ENCODE measurements at regions not wholly inside any gene's neighbourhood (a gene's known extent, or its start where the extent isn't known, plus 50 kb on each side); places are given as distances from the start of the nearest gene placed in this dataset.

DNA sequence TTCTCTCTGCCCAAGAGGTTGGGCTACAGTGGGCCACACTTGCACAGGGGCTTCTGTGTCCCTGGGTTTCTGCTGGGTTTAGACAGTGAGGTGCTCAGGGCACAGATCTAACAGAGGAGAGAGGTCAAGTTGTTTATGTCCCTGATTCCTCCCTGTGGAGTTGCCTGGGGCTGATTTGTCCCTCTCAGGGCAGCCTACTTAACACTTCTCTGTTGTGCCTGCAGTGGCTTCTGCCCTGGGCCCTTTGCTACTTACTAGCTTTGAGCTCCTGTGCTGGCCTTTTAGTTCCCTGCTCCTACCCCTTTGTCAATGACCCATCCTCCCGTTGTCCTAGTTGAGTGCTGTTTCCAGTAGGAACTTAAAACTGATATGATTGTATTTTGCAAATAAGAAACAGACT lies 114.0 kb upstream of the RGMA start:
- H3K27me3 Mint-ChIP-seq (ENCODE audit: unreplicated experiment) = peaks cover 3% of the 10 kb centered on the region
- TF ChIP-seq, protein P1, sequence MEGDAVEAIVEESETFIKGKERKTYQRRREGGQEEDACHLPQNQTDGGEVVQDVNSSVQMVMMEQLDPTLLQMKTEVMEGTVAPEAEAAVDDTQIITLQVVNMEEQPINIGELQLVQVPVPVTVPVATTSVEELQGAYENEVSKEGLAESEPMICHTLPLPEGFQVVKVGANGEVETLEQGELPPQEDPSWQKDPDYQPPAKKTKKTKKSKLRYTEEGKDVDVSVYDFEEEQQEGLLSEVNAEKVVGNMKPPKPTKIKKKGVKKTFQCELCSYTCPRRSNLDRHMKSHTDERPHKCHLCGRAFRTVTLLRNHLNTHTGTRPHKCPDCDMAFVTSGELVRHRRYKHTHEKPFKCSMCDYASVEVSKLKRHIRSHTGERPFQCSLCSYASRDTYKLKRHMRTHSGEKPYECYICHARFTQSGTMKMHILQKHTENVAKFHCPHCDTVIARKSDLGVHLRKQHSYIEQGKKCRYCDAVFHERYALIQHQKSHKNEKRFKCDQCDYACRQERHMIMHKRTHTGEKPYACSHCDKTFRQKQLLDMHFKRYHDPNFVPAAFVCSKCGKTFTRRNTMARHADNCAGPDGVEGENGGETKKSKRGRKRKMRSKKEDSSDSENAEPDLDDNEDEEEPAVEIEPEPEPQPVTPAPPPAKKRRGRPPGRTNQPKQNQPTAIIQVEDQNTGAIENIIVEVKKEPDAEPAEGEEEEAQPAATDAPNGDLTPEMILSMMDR (IDR thresholded peaks at IDR 0.05; ENCODE audit: partially characterized antibody, unreplicated experiment) = no peak
- DNase-seq = no peak
- H3K4me3 Mint-ChIP-seq (ENCODE audit: unreplicated experiment) = no peak overlapping the region
- peaks cover 7% of the 10 kb centered on the region for H3K4me1 Mint-ChIP-seq (ENCODE audit: low read depth, unreplicated experiment)
- peaks cover 3% of the 10 kb centered on the region for H3K9me3 Mint-ChIP-seq (ENCODE audit: unreplicated experiment)
- H3K27ac Mint-ChIP-seq (ENCODE audit: unreplicated experiment) = no peak overlapping the region
- H3K36me3 Mint-ChIP-seq (ENCODE audit: unreplicated experiment) = peaks cover 5% of the 10 kb centered on the region

- peaks cover 3% of the 10 kb centered on the region for H3K9me3 Mint-ChIP-seq (ENCODE audit: unreplicated experiment)
- H3K27me3 Mint-ChIP-seq (ENCODE audit: unreplicated experiment) = peaks cover 3% of the 10 kb centered on the region
- TF ChIP-seq, protein P1 (IDR thresholded peaks at IDR 0.05; ENCODE audit: partially characterized antibody, unreplicated experiment) = no peak
- H3K27ac Mint-ChIP-seq (ENCODE audit: unreplicated experiment) = no peak overlapping the region
- no peak for DNase-seq
- peaks cover 5% of the 10 kb centered on the region for H3K36me3 Mint-ChIP-seq (ENCODE audit: unreplicated experiment)
- no peak overlapping the region for H3K4me3 Mint-ChIP-seq (ENCODE audit: unreplicated experiment)
- H3K4me1 Mint-ChIP-seq (ENCODE audit: low read depth, unreplicated experiment) = peaks cover 8% of the 10 kb centered on the region
These were observed 113.4 kb upstream of the RGMA start for GRCh38 chr15:93202405-93202804.

DNA sequence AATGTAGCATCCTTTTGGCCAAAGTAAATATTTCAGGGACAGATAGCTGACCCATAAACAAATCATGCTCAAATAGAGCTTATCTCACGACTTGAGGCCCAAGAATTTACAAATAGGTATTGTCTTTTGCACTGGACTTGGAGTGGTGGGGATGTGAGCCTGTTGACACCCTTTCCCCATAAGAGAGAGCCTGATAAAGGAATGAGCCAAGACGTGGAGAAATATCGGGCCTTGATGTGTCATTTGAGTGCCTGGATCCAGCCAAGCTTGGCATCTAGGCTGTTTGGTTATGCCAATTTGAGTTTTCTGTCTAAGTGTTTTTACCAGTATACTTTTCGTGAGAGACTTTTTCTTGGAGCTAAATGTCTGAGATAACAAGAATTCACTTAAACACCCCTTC lies 112.9 kb upstream of the RGMA start:
- Mint-ChIP-seq H3K9me3 (ENCODE audit: unreplicated experiment) (peaks cover 3% of the 10 kb centered on the region), H3K4me1 (ENCODE audit: low read depth, unreplicated experiment) (peaks cover 8% of the 10 kb centered on the region), H3K4me3 (ENCODE audit: unreplicated experiment) (no peak overlapping the region), H3K27ac (ENCODE audit: unreplicated experiment) (no peak overlapping the region), H3K27me3 (ENCODE audit: unreplicated experiment) (peaks cover 3% of the 10 kb centered on the region), H3K36me3 (ENCODE audit: unreplicated experiment) (peaks cover 5% of the 10 kb centered on the region)
- TF ChIP-seq, protein P1 (IDR thresholded peaks at IDR 0.05; ENCODE audit: partially characterized antibody, unreplicated experiment) = no peak
- DNase-seq = no peak

DNA sequence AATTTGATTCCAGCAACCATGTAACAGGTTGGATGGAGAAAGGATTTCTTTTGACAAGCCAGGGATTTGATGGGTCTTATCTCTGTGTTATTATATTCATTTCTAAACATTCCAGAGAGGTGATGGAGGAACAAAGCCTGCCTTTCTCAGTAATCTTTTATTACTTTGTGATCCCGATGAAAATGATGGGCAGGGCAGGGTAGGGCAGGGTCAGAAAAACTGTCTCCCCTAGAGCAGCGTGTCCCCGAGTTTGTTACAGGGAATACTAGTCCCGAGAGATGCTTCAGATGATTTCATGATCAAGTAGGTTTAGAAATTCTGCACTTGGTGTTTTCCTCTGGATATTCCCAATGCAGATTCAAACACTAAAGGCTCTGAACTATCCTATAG lies 111.8 kb upstream of the RGMA start:
- Mint-ChIP-seq H3K4me3 (ENCODE audit: unreplicated experiment) (no peak overlapping the region), H3K27me3 (ENCODE audit: unreplicated experiment) (peaks cover 3% of the 10 kb centered on the region), H3K27ac (ENCODE audit: unreplicated experiment) (no peak overlapping the region), H3K4me1 (ENCODE audit: low read depth, unreplicated experiment) (peaks cover 8% of the 10 kb centered on the region), H3K36me3 (ENCODE audit: unreplicated experiment) (peaks cover 4% of the 10 kb centered on the region), H3K9me3 (ENCODE audit: unreplicated experiment) (peaks cover 3% of the 10 kb centered on the region)
- TF ChIP-seq, protein P1 (IDR thresholded peaks at IDR 0.05; ENCODE audit: partially characterized antibody, unreplicated experiment) = no peak
- DNase-seq = no peak

DNA sequence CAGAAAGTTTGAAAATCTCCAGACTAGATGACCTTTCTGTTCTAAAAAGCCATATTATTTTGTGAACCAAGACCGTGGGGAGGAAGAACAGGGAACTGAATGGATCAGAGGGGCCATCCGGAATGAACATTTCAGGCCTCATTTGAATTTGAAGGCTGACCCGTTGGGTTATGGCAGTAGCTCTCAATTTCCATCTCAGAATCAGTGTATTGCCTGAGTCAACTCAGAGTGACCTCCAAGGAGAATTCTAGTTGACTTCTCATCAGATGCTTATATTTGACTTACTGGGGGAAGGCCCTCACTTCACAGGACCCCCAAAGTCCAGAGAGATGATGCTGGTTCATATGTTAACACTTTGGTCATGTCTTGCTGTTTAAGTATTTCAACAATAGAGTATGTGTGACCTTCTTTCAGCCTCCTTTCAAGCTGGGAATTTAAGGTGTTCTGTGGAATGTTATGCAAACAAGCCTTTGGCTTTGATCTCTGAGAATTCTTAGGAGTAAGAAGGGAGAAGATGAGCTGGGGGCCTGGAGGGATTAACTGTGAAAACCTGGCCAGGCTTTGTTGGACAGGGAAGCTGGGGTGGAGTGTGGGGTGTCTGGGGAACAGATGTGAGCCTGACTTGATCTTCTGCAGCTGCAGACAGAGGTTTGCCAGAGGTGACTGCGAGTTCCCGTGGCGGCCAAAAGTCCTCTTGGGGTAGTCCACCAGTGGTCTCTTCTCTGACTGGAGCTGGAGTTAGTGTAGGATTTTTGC lies 111.2 kb upstream of the RGMA start:
- H3K27me3 Mint-ChIP-seq (ENCODE audit: unreplicated experiment) = peaks cover 3% of the 10 kb centered on the region
- no peak overlapping the region for H3K27ac Mint-ChIP-seq (ENCODE audit: unreplicated experiment)
- DNase-seq = no peak
- H3K4me1 Mint-ChIP-seq (ENCODE audit: low read depth, unreplicated experiment) = peaks cover 8% of the 10 kb centered on the region
- H3K9me3 Mint-ChIP-seq (ENCODE audit: unreplicated experiment) = peaks cover 3% of the 10 kb centered on the region
- H3K36me3 Mint-ChIP-seq (ENCODE audit: unreplicated experiment) = no peaks in the 10 kb centered on the region
- TF ChIP-seq, protein P1 (IDR thresholded peaks at IDR 0.05; ENCODE audit: partially characterized antibody, unreplicated experiment) = no peak
- no peak overlapping the region for H3K4me3 Mint-ChIP-seq (ENCODE audit: unreplicated experiment)
